Cardiac muscle cell (in vitro differentiated cells and primary cell): ENCODE measurements at regions not wholly inside any gene's neighbourhood (a gene's known extent, or its start where the extent isn't known, plus 50 kb on each side); places are given as distances from the start of the nearest gene placed in this dataset.
"Not testable (repeated sequence)": the region's sequence is repeated elsewhere in the genome, so short reads cannot be mapped to it uniquely, and the experiment has no call there.

Source experiments
- DNase-seq, 2 donors: peaks; one replicate each; pipeline versions ENCODE4 v3.0.0 to v3.0.0-alpha.2; 2010 to 2017; ENCODE audit warnings: low read depth in 1 of 2, low spot score in 1 of 2
- H3K27ac ChIP-seq: fragments of 200-600 bp; sonication (generic); 2 replicates; pipeline ENCODE4 v1.5.1; 2016
- H3K27me3 ChIP-seq: fragments of 200-600 bp; sonication (generic); 2 replicates; pipeline ENCODE4 v1.6.0; 2016; ENCODE audit warnings: control low read depth
- H3K36me3 ChIP-seq: fragments of 200-600 bp; sonication (generic); 2 replicates; pipeline ENCODE4 v1.5.1; 2016; ENCODE audit warnings: control low read depth
- H3K4me1 ChIP-seq: fragments of 200-600 bp; sonication (generic); 2 replicates; pipeline ENCODE4 v1.8.1; 2017; ENCODE audit warnings: low read depth, mild to moderate bottlenecking, mixed run types
- H3K4me3 ChIP-seq: fragments of 200-600 bp; sonication (generic); 2 replicates; pipeline ENCODE4 v1.5.1; 2016; ENCODE audit warnings: mild to moderate bottlenecking
- H3K9me3 ChIP-seq: fragments of 200-600 bp; sonication (generic); 2 replicates; pipeline ENCODE4 v1.5.1; 2017; ENCODE audit warnings: low read depth, mild to moderate bottlenecking, control low read depth
- CTCF ChIP-seq: IDR thresholded peaks from 2 replicates; pipeline ENCODE4 v1.5.1; 2012; ENCODE audit warnings: low read depth, mild to moderate bottlenecking, low read length

GRCh38 chr9:106020186-106020585 is 325.8 kb downstream of the TMEM38B start:
- Histone ChIP-seq H3K4me3 (no peak overlapping the region), H3K27ac (no peak overlapping the region), H3K9me3 (no peaks in the 10 kb centered on the region), H3K27me3 (no peaks in the 10 kb centered on the region), H3K4me1 (peaks cover 28% of the 10 kb centered on the region), H3K36me3 (no peaks in the 10 kb centered on the region)
- no peak for DNase-seq
- TF ChIP-seq CTCF: no peak

- Histone ChIP-seq H3K9me3 (no peaks in the 10 kb centered on the region), H3K27me3 (no peaks in the 10 kb centered on the region), H3K4me3 (no peak overlapping the region), H3K27ac (no peak overlapping the region), H3K36me3 (no peaks in the 10 kb centered on the region), H3K4me1 (peaks cover 18% of the 10 kb centered on the region)
- no peak for TF ChIP-seq CTCF
- no peak for DNase-seq
Measured at GRCh38 chr9:106023455-106023854, 329.1 kb downstream of the TMEM38B start.

GRCh38 chr9:106025453-106025852 is 331.1 kb downstream of the TMEM38B start:
- no peaks in the 10 kb centered on the region for H3K27me3 ChIP-seq
- H3K9me3 ChIP-seq: no peaks in the 10 kb centered on the region
- DNase-seq: peak in 1 of 2 donors; percentile 74
- peaks cover 3% of the 10 kb centered on the region for H3K4me1 ChIP-seq
- H3K4me3 ChIP-seq: no peak overlapping the region
- TF ChIP-seq CTCF: no peak
- H3K27ac ChIP-seq: no peak overlapping the region
- H3K36me3 ChIP-seq: no peaks in the 10 kb centered on the region

- not testable (repeated sequence) for DNase-seq, H3K9me3 ChIP-seq
Measured at GRCh38 chr9:106030146-106030545, 335.8 kb downstream of the TMEM38B start.

GRCh38 chr9:106032978-106033377 is 338.6 kb downstream of the TMEM38B start:
- no peak overlapping the region for H3K27ac ChIP-seq
- TF ChIP-seq CTCF: no peak
- no peaks in the 10 kb centered on the region for H3K4me1 ChIP-seq
- H3K36me3 ChIP-seq: no peaks in the 10 kb centered on the region
- no peak for DNase-seq
- no peak overlapping the region for H3K4me3 ChIP-seq
- H3K27me3 ChIP-seq: no peaks in the 10 kb centered on the region
- H3K9me3 ChIP-seq: no peaks in the 10 kb centered on the region

More at GRCh38 chr9:106030146-106030545, 335.8 kb downstream of the TMEM38B start:
- not testable (repeated sequence) for H3K4me1 ChIP-seq, H3K27ac ChIP-seq, H3K27me3 ChIP-seq, H3K4me3 ChIP-seq, H3K36me3 ChIP-seq

- H3K9me3 ChIP-seq: no peaks in the 10 kb centered on the region
- no peaks in the 10 kb centered on the region for H3K27me3 ChIP-seq
- H3K27ac ChIP-seq: no peak overlapping the region
- no peaks in the 10 kb centered on the region for H3K4me1 ChIP-seq
- no peak overlapping the region for H3K4me3 ChIP-seq
- H3K36me3 ChIP-seq: no peaks in the 10 kb centered on the region
- DNase-seq: no peak
- no peak for TF ChIP-seq CTCF
Measured at GRCh38 chr9:106035806-106036205, 341.5 kb downstream of the TMEM38B start.
